ENCODE measurements at regions not wholly inside any gene's neighbourhood (a gene's known extent, or its start where the extent isn't known, plus 50 kb on each side); places are given as distances from the start of the nearest gene placed in this dataset.

DNA sequence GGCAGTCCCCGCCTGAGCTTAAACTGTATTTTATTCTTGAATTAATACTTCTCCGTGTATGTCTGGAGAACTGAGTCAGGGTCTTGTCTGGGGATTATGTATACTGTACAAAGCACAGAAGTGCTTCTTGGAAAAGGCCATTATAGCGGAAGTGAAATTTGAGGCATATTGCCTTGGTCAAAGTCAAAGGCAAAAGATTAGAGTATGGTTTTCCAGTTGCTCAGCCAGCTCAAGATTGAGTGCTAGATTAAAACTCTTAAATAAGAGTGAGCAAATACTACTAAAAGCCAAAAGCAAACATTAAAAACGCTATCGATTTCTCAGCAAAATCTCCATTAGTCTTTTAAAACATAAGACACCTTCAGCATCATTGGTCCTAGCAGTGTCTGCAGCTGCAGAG lies 207.7 kb upstream of the MAN1A1 start:
- no peaks in the 10 kb centered on the region for H3K36me3 ChIP-seq (ENCODE audit: control insufficient read depth, insufficient read depth, low read length)
- WGBS (ENCODE audit: insufficient coverage, low coverage, missing lambda C conversion rate): 17% methylated on average over 5 of the region's 5 CpGs
- intact Hi-C loops (cut with micrococcal nuclease) (no loop called here), in situ Hi-C loops (cut with MboI) (no loop called here)
- BruUV-seq (replicated peaks): no TSS peak
- peaks cover 0 to 4% of the 10 kb centered on the region in 2 experiments; a peak in 3 of 5 replicates for H3K4me1 ChIP-seq (replicated peaks in 1 of 2; ENCODE audit: control insufficient read depth in 2 of 2, insufficient read depth in 2 of 2, low read length in 2 of 2)
- ATAC-seq: peak; percentile 63
- H3K4me3 ChIP-seq: no peak overlapping the region
- POLR2A ChIA-PET: interaction anchor here (0.6 to 0.7 kb wide), 2 partner anchors 22 to 338 kb away, joined by 3 read pairs; no protein-coding TSS in a partner anchor
- FAIRE-seq: no peak
- no peaks in the 10 kb centered on the region for H4K20me1 ChIP-seq (replicated peaks; ENCODE audit: control insufficient read depth, insufficient read depth, low read length)
- CTCF ChIA-PET (ENCODE audit: low intra/inter-chr PET ratio): no interaction called here
- no peaks in the 10 kb centered on the region for H3K9me1 ChIP-seq (ENCODE audit: control insufficient read depth, insufficient read depth, low read length)
- peak overlapping the region; percentile 52 for H2AFZ ChIP-seq (ENCODE audit: low read depth, low read length)
- H3K4me2 ChIP-seq (ENCODE audit: insufficient read depth, low read length): no peak overlapping the region
- H3K79me2 ChIP-seq (ENCODE audit: control insufficient read depth, insufficient read depth, low read length): no peaks in the 10 kb centered on the region
- H3K9ac ChIP-seq (ENCODE audit: insufficient read depth in 1 of 2, low read depth in 2 of 2, low read length in 2 of 2): no peak overlapping the region
- peak overlapping the region; percentile 9; the same call in 1 of the 3 replicates for H3K27ac ChIP-seq (ENCODE audit: extremely low read depth, low read depth, low read length)
- peak in 1 of 4 experiments; percentile 33 for DNase-seq (ENCODE audit: extremely low read depth in 1 of 4, low spot score in 3 of 4)
- no peaks in the 10 kb centered on the region for H3K9me3 ChIP-seq (replicated peaks; ENCODE audit: control insufficient read depth, insufficient read depth, low read depth, low read length)
- H3K27me3 ChIP-seq (ENCODE audit: control insufficient read depth in 2 of 2, insufficient read depth in 2 of 2, low read length in 2 of 2): no peaks in the 10 kb centered on the region
- TF ChIP-seq ARID1B (IDR thresholded peaks at IDR 0.05): 0 out of 2 replicates have a peak, but pooled peaks have one; percentile 33
- TF ChIP-seq ZNF253 (CRISPR knock-in tag; conservative IDR thresholded peaks at IDR 0.05): no peak
- TF ChIP-seq ELF1 (tag; IDR thresholded peaks at IDR 0.05): no peak
- TF ChIP-seq NR2C2 (CRISPR knock-in tag; IDR thresholded peaks at IDR 0.05): no peak
- 0 out of 2 replicates have a peak, but pooled peaks have one; percentile 18 for TF ChIP-seq NR2C2 (tag; IDR thresholded peaks at IDR 0.05)
- TF ChIP-seq PTBP1 (IDR thresholded peaks at IDR 0.05; ENCODE audit: low read depth, low read length): no peak
- TF ChIP-seq, protein P1, sequence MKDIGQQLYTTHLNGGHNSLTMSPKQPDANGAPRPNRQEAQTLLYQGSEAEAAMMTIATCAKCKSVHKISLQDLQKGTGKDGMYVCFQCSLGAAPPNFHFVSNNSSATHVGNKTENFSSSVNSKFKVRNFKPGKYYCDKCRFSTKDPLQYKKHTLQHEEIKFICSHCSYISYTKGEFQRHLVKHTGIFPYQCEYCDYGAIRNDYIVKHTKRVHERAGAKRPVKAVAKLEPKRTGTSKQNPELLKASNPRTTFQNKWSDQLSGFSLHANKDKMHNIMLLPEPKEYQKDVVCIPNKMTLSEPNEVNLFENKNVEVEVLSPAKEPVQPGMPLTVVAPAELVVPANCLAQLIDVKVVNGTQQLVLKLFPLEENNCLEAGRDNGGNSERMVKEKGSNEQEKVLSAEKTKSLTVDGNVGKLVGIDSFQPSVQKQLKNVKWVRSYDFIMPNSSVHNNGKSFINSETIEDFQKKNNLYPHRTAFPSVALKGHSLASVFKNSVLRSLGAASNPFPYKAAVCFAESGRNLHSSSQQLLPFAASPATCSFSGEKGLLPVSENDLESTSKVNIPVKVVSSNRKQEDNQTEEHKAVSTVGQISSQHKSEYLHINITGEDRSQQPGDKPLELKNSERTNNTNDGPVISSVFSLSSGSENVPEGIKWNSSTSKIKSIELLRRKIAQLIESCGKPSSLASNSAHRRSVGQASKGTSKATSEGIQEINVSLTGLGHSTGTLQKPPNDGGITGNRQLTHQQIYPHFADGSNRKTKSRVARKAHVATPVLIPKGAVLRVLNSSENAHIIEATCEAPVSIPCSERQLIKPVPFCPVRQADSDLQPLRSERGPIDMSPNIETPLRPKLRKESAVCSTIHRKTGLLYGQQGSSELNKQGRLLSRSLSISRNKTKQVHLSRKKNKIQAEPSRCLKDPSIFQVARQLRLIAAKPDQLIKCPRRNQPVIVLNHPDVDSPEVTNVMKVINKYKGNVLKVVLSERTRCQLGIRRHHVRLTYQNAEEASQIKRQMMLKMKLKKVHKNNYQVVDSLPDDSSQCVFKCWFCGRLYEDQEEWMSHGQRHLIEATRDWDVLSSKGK (CRISPR knock-in tag; IDR thresholded peaks at IDR 0.05): no peak
- 0 out of 2 replicates have a peak, but pooled peaks have one; percentile 24 for TF ChIP-seq STAT5A (IDR thresholded peaks at IDR 0.05; ENCODE audit: borderline replicate concordance, low read length)
- peak in 1 of 2 experiments; percentile 51; a peak in 1 of 4 replicates for TF ChIP-seq FOXA3 (CRISPR knock-in tag; conservative IDR thresholded peaks at IDR 0.05 in 1 of 2, IDR thresholded peaks at IDR 0.05 in 1 of 2)
- peak in 1 of 2 experiments; percentile 30; a peak in 2 of 4 replicates for TF ChIP-seq RAD21 (CRISPR knock-in tag; conservative IDR thresholded peaks at IDR 0.05 in 1 of 2, IDR thresholded peaks at IDR 0.05 in 1 of 2)
- no peak for TF ChIP-seq CHD2 (IDR thresholded peaks at IDR 0.05; ENCODE audit: low read depth, low read length)
- TF ChIP-seq CBFA2T2 (conservative IDR thresholded peaks at IDR 0.05): no peak
- no peak for TF ChIP-seq TCF7 (IDR thresholded peaks at IDR 0.05; ENCODE audit: borderline replicate concordance)
- no peak for TF ChIP-seq POLR2H (tag; IDR thresholded peaks at IDR 0.05; ENCODE audit: low read depth)
- TF ChIP-seq, protein P2, sequence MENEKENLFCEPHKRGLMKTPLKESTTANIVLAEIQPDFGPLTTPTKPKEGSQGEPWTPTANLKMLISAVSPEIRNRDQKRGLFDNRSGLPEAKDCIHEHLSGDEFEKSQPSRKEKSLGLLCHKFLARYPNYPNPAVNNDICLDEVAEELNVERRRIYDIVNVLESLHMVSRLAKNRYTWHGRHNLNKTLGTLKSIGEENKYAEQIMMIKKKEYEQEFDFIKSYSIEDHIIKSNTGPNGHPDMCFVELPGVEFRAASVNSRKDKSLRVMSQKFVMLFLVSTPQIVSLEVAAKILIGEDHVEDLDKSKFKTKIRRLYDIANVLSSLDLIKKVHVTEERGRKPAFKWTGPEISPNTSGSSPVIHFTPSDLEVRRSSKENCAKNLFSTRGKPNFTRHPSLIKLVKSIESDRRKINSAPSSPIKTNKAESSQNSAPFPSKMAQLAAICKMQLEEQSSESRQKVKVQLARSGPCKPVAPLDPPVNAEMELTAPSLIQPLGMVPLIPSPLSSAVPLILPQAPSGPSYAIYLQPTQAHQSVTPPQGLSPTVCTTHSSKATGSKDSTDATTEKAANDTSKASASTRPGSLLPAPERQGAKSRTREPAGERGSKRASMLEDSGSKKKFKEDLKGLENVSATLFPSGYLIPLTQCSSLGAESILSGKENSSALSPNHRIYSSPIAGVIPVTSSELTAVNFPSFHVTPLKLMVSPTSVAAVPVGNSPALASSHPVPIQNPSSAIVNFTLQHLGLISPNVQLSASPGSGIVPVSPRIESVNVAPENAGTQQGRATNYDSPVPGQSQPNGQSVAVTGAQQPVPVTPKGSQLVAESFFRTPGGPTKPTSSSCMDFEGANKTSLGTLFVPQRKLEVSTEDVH (IDR thresholded peaks at IDR 0.05; ENCODE audit: low read depth, partially characterized antibody): no peak
- TF ChIP-seq ZNF354B (CRISPR knock-in tag; IDR thresholded peaks at IDR 0.05): 0 out of 2 replicates have a peak, but pooled peaks have one; percentile 16
- peak; percentile 58; the same call in 1 of the 2 replicates for TF ChIP-seq TEAD4 (IDR thresholded peaks at IDR 0.05; ENCODE audit: low read length)
- no peak for TF ChIP-seq TEAD4 (CRISPR knock-in tag; IDR thresholded peaks at IDR 0.05; ENCODE audit: borderline replicate concordance)
